Ovary (tissue), 1 donor: ENCODE measurements at regions not wholly inside any gene's neighbourhood (a gene's known extent, or its start where the extent isn't known, plus 50 kb on each side); places are given as distances from the start of the nearest gene placed in this dataset.

Source experiments
- EP300 ChIP-seq: sonication (generic); formaldehyde crosslinking; IDR thresholded peaks from one replicate; pipeline ENCODE4 v1.6.1; 2017; ENCODE audit warnings: antibody characterized with exemption
- POLR2A ChIP-seq: fragments of 450-650 bp; IDR thresholded peaks from one replicate; pipeline ENCODE4 v1.6.1; 2017; ENCODE audit warnings: antibody characterized with exemption, mild to moderate bottlenecking, moderate library complexity

GRCh38 chr2:76120176-76120575 is 409.5 kb upstream of the GCFC2 start:
- TF ChIP-seq EP300: no peak
- no peak for TF ChIP-seq POLR2A
